ENCODE measurements at regions not wholly inside any gene's neighbourhood (a gene's known extent, or its start where the extent isn't known, plus 50 kb on each side); places are given as distances from the start of the nearest gene placed in this dataset.

DNA sequence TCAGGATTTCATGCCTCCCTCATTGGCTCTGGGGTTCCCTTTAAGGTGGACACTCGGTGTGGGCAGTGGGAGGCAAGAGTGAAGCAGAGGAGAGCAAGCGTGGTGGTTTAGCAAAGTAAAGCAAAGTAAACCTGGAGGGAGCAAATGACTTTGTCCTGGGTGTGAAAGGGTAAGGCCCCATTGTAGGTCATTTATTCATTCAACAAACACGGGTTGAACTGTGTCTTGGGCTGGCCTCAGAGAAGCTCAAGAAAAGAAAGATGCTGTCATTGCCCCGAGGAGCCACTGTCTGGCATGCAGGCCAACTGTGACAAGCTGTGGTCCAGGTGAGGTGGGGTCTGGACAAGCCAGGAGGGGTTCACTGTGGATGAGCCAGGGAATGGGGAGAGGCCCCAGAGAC lies 68.9 kb upstream of the DLK1 start:
- TF ChIP-seq CHD2 (IDR thresholded peaks at IDR 0.05; ENCODE audit: low read length, partially characterized antibody), result no peak
- TF ChIP-seq, protein P1, sequence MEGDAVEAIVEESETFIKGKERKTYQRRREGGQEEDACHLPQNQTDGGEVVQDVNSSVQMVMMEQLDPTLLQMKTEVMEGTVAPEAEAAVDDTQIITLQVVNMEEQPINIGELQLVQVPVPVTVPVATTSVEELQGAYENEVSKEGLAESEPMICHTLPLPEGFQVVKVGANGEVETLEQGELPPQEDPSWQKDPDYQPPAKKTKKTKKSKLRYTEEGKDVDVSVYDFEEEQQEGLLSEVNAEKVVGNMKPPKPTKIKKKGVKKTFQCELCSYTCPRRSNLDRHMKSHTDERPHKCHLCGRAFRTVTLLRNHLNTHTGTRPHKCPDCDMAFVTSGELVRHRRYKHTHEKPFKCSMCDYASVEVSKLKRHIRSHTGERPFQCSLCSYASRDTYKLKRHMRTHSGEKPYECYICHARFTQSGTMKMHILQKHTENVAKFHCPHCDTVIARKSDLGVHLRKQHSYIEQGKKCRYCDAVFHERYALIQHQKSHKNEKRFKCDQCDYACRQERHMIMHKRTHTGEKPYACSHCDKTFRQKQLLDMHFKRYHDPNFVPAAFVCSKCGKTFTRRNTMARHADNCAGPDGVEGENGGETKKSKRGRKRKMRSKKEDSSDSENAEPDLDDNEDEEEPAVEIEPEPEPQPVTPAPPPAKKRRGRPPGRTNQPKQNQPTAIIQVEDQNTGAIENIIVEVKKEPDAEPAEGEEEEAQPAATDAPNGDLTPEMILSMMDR (IDR thresholded peaks at IDR 0.05), result no peak
- TF ChIP-seq JUN (IDR thresholded peaks at IDR 0.05), result no peak
- TF ChIP-seq EP300 (IDR thresholded peaks at IDR 0.05), result no peak
- TF ChIP-seq, protein P2, sequence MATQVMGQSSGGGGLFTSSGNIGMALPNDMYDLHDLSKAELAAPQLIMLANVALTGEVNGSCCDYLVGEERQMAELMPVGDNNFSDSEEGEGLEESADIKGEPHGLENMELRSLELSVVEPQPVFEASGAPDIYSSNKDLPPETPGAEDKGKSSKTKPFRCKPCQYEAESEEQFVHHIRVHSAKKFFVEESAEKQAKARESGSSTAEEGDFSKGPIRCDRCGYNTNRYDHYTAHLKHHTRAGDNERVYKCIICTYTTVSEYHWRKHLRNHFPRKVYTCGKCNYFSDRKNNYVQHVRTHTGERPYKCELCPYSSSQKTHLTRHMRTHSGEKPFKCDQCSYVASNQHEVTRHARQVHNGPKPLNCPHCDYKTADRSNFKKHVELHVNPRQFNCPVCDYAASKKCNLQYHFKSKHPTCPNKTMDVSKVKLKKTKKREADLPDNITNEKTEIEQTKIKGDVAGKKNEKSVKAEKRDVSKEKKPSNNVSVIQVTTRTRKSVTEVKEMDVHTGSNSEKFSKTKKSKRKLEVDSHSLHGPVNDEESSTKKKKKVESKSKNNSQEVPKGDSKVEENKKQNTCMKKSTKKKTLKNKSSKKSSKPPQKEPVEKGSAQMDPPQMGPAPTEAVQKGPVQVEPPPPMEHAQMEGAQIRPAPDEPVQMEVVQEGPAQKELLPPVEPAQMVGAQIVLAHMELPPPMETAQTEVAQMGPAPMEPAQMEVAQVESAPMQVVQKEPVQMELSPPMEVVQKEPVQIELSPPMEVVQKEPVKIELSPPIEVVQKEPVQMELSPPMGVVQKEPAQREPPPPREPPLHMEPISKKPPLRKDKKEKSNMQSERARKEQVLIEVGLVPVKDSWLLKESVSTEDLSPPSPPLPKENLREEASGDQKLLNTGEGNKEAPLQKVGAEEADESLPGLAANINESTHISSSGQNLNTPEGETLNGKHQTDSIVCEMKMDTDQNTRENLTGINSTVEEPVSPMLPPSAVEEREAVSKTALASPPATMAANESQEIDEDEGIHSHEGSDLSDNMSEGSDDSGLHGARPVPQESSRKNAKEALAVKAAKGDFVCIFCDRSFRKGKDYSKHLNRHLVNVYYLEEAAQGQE (IDR thresholded peaks at IDR 0.05), result no peak
- no peak for TF ChIP-seq POLR2A (IDR thresholded peaks at IDR 0.05; ENCODE audit: low read length)
- TF ChIP-seq SMC3 (IDR thresholded peaks at IDR 0.05), result no peak
- TF ChIP-seq, protein P3, sequence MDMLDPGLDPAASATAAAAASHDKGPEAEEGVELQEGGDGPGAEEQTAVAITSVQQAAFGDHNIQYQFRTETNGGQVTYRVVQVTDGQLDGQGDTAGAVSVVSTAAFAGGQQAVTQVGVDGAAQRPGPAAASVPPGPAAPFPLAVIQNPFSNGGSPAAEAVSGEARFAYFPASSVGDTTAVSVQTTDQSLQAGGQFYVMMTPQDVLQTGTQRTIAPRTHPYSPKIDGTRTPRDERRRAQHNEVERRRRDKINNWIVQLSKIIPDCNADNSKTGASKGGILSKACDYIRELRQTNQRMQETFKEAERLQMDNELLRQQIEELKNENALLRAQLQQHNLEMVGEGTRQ (IDR thresholded peaks at IDR 0.05), result no peak
- TF ChIP-seq CEBPB (IDR thresholded peaks at IDR 0.05), result no peak
- TF ChIP-seq NR3C1 (IDR thresholded peaks at IDR 0.05), result no peak
- TF ChIP-seq POLR2AphosphoS2 (conservative IDR thresholded peaks at IDR 0.05; ENCODE audit: low read length), result no peak
- no peak for TF ChIP-seq TP53 (CRISPR knock-in tag; IDR thresholded peaks at IDR 0.05)
- TF ChIP-seq, protein P4, sequence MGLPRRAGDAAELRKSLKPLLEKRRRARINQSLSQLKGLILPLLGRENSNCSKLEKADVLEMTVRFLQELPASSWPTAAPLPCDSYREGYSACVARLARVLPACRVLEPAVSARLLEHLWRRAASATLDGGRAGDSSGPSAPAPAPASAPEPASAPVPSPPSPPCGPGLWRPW (IDR thresholded peaks at IDR 0.05), result no peak
- TF ChIP-seq, protein P5, sequence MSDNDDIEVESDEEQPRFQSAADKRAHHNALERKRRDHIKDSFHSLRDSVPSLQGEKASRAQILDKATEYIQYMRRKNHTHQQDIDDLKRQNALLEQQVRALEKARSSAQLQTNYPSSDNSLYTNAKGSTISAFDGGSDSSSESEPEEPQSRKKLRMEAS (IDR thresholded peaks at IDR 0.05), result no peak

All from A549 (cell line).